HEK293 (cell line): ENCODE measurements at regions not wholly inside any gene's neighbourhood (a gene's known extent, or its start where the extent isn't known, plus 50 kb on each side); places are given as distances from the start of the nearest gene placed in this dataset.

ENCODE experiments used
- CTCF ChIA-PET: fragments of 350-600 bp; formaldehyde crosslinking; extraction: SDS; loops from one replicate; lab custom pipeline; 2021; ENCODE audit warnings: antibody characterized with exemption; lab: Yijun Ruan, JAX
- POLR2A ChIA-PET: fragments of 300-600 bp; formaldehyde crosslinking; extraction: SDS; loops from one replicate; lab custom pipeline; 2020; ENCODE audit warnings: antibody characterized with exemption, inconsistent platforms; lab: Yijun Ruan, JAX
- H3K27ac ChIP-seq: fragments of 200-500 bp; sonication (Bioruptor generic); 2 replicates; pipeline ENCODE4 v1.5.1; 2014; ENCODE audit warnings: low read depth, low read length, control low read depth, inconsistent platforms; ENCODE audit errors: extremely low read depth
- H3K36me3 ChIP-seq, 2 experiments: fragments of 200-500 bp in 1 of 2; sonication (Bioruptor generic) in 1 of 2; 1 replicate in 1 of 2; 2 replicates in 1 of 2; pipeline ENCODE4 v1.5.1; 2014 to 2017; ENCODE audit warnings: inconsistent platforms in 2 of 2, low read length in 2 of 2; ENCODE audit not compliant: control insufficient read depth in 2 of 2, insufficient read depth in 1 of 2
- H3K4me1 ChIP-seq: fragments of 200-500 bp; sonication (Bioruptor generic); 2 replicates; pipeline ENCODE4 v1.5.1; 2014; ENCODE audit warnings: mild to moderate bottlenecking, low read length, inconsistent platforms; ENCODE audit not compliant: control insufficient read depth, insufficient read depth
- H3K4me3 ChIP-seq: 2 replicates; pipeline ENCODE4 v1.5.1; 2011; ENCODE audit warnings: low read depth, mild to moderate bottlenecking, control low read depth, low read length, moderate library complexity
- H3K9me3 ChIP-seq: fragments of 200-500 bp; sonication (Bioruptor generic); 2 replicates; pipeline ENCODE4 v1.5.1; 2014; ENCODE audit warnings: low read depth, low read length, inconsistent platforms; ENCODE audit not compliant: control insufficient read depth, insufficient read depth
- ELK4 ChIP-seq: IDR thresholded peaks from 2 replicates; pipeline ENCODE4 v1.6.1; 2011; ENCODE audit warnings: mild to moderate bottlenecking, low read depth, low read length, borderline replicate concordance
- GLI2 ChIP-seq: fragments of 450-650 bp; formaldehyde crosslinking; IDR thresholded peaks from 2 replicates; pipeline ENCODE4; 2017; ENCODE audit warnings: missing biosample characterization, missing genetic modification characterization, low read depth, borderline replicate concordance
- KLF16 ChIP-seq: fragments of 450-650 bp; formaldehyde crosslinking; IDR thresholded peaks from 2 replicates; pipeline ENCODE4 v1.5.1; 2017; ENCODE audit warnings: missing biosample characterization, missing genetic modification characterization
- RBAK ChIP-seq: fragments of 450-650 bp; formaldehyde crosslinking; IDR thresholded peaks from 2 replicates; pipeline ENCODE4 v1.5.1; 2016; ENCODE audit warnings: missing biosample characterization, missing genetic modification characterization
- REPIN1 ChIP-seq: fragments of 450-650 bp; formaldehyde crosslinking; IDR thresholded peaks from 2 replicates; pipeline ENCODE4 v1.5.1; 2017; ENCODE audit warnings: missing biosample characterization, missing genetic modification characterization, low read depth
- SCRT1 ChIP-seq: fragments of 450-650 bp; formaldehyde crosslinking; IDR thresholded peaks from 2 replicates; pipeline ENCODE4 v1.5.1; 2016; ENCODE audit warnings: missing biosample characterization, missing genetic modification characterization, borderline replicate concordance
- ZBTB21 ChIP-seq: fragments of 450-650 bp; formaldehyde crosslinking; IDR thresholded peaks from 2 replicates; pipeline ENCODE4 v1.5.1; 2017; ENCODE audit warnings: missing biosample characterization, missing genetic modification characterization
- ZEB2 ChIP-seq: fragments of 450-650 bp; formaldehyde crosslinking; IDR thresholded peaks from 2 replicates; pipeline ENCODE4 v1.5.1; 2016; ENCODE audit warnings: missing biosample characterization, missing genetic modification characterization
- ZFP69B ChIP-seq: fragments of 450-650 bp; formaldehyde crosslinking; IDR thresholded peaks from 2 replicates; pipeline ENCODE4 v1.5.1; 2016; ENCODE audit warnings: missing biosample characterization, missing genetic modification characterization
- ZNF132 ChIP-seq: fragments of 450-650 bp; formaldehyde crosslinking; IDR thresholded peaks from 2 replicates; pipeline ENCODE4 v1.5.1; 2017; ENCODE audit warnings: missing biosample characterization, missing genetic modification characterization, borderline replicate concordance
- ZNF155 ChIP-seq: fragments of 450-650 bp; formaldehyde crosslinking; IDR thresholded peaks from 2 replicates; pipeline ENCODE4 v1.5.1; 2016; ENCODE audit warnings: missing biosample characterization, missing genetic modification characterization
- ZNF169 ChIP-seq: fragments of 450-650 bp; formaldehyde crosslinking; IDR thresholded peaks from 2 replicates; pipeline ENCODE4 v1.5.1; 2016; ENCODE audit warnings: missing biosample characterization, missing genetic modification characterization
- ZNF280D ChIP-seq: fragments of 450-650 bp; formaldehyde crosslinking; IDR thresholded peaks from 2 replicates; pipeline ENCODE4 v1.5.1; 2016; ENCODE audit warnings: missing biosample characterization, missing genetic modification characterization
- ZNF311 ChIP-seq: fragments of 450-650 bp; formaldehyde crosslinking; IDR thresholded peaks from 2 replicates; pipeline ENCODE4 v1.5.1; 2017; ENCODE audit warnings: missing biosample characterization, missing genetic modification characterization, borderline replicate concordance
- ZNF350 ChIP-seq: fragments of 450-650 bp; formaldehyde crosslinking; IDR thresholded peaks from 2 replicates; pipeline ENCODE4 v1.5.0; 2017; ENCODE audit warnings: missing biosample characterization, mild to moderate bottlenecking, missing genetic modification characterization
- ZNF433 ChIP-seq: fragments of 450-650 bp; formaldehyde crosslinking; IDR thresholded peaks from 2 replicates; pipeline ENCODE4 v1.5.1; 2016; ENCODE audit warnings: missing biosample characterization, missing genetic modification characterization, low read depth
- ZNF549 ChIP-seq: fragments of 450-650 bp; IDR thresholded peaks from 2 replicates; pipeline ENCODE4 v1.5.1; 2018; ENCODE audit warnings: missing biosample characterization, missing genetic modification characterization, mild to moderate bottlenecking, inconsistent platforms, moderate library complexity
- ZNF596 ChIP-seq: fragments of 450-650 bp; IDR thresholded peaks from 2 replicates; pipeline ENCODE4 v1.5.0; 2018; ENCODE audit warnings: missing biosample characterization, mild to moderate bottlenecking, missing genetic modification characterization, moderate library complexity
- ZNF600 ChIP-seq: fragments of 450-650 bp; formaldehyde crosslinking; IDR thresholded peaks from 2 replicates; pipeline ENCODE4 v1.5.1; 2016; ENCODE audit warnings: missing biosample characterization, missing genetic modification characterization
- ZNF621 ChIP-seq: fragments of 450-650 bp; formaldehyde crosslinking; IDR thresholded peaks from 2 replicates; pipeline ENCODE4 v1.5.1; 2017; ENCODE audit warnings: missing biosample characterization, missing genetic modification characterization
- ZNF677 ChIP-seq: fragments of 450-650 bp; IDR thresholded peaks from 2 replicates; pipeline ENCODE4 v1.5.0; 2018; ENCODE audit warnings: missing biosample characterization, mild to moderate bottlenecking, missing genetic modification characterization, moderate library complexity
- ZNF791 ChIP-seq: fragments of 450-650 bp; formaldehyde crosslinking; IDR thresholded peaks from 2 replicates; pipeline ENCODE4 v1.5.1; 2016; ENCODE audit warnings: missing biosample characterization, missing genetic modification characterization

GRCh38 chr12:73719223-73719622, 818.4 kb upstream of the ATXN7L3B start:
- Histone ChIP-seq H3K36me3 (no peaks in the 10 kb centered on the region), H3K27ac (no peak overlapping the region), H3K9me3 (no peaks in the 10 kb centered on the region), H3K4me3 (no peak overlapping the region), H3K4me1 (no peaks in the 10 kb centered on the region)
- ChIA-PET CTCF (no interaction called here), POLR2A (no interaction called here)
- TF ChIP-seq GLI2 (tag by site-specific recombination), result no peak
- no peak for TF ChIP-seq ZNF600 (tag by site-specific recombination)
- no peak for TF ChIP-seq RBAK (tag by site-specific recombination)
- no peak for TF ChIP-seq ZNF549
- TF ChIP-seq ELK4, result no peak
- no peak for TF ChIP-seq ZNF596
- no peak for TF ChIP-seq SCRT1 (tag by site-specific recombination)
- no peak for TF ChIP-seq ZEB2 (tag by site-specific recombination)
- TF ChIP-seq ZBTB21 (tag by site-specific recombination), result no peak
- no peak for TF ChIP-seq ZNF433 (tag by site-specific recombination)
- no peak for TF ChIP-seq ZNF280D (tag by site-specific recombination)
- TF ChIP-seq KLF16 (tag by site-specific recombination), result no peak
- no peak for TF ChIP-seq ZNF621 (tag by site-specific recombination)
- no peak for TF ChIP-seq ZNF677
- no peak for TF ChIP-seq ZFP69B (tag by site-specific recombination)
- TF ChIP-seq ZNF132 (tag by site-specific recombination), result no peak
- no peak for TF ChIP-seq ZNF155
- no peak for TF ChIP-seq ZNF350
- TF ChIP-seq ZNF311, result no peak

GRCh38 chr12:73726881-73727280, 810.8 kb upstream of the ATXN7L3B start:
- H3K36me3 ChIP-seq, result no peaks in the 10 kb centered on the region
- no peaks in the 10 kb centered on the region for H3K9me3 ChIP-seq
- H3K4me1 ChIP-seq, result no peaks in the 10 kb centered on the region
- POLR2A ChIA-PET, result no interaction called here
- TF ChIP-seq ZNF791 (no peak), ZNF169 (tag by site-specific recombination) (no peak)
- H3K4me3 ChIP-seq, result no peak overlapping the region
- CTCF ChIA-PET, result interaction anchor here (0.7 kb wide), 1 partner anchor 9 kb away, joined by 3 read pairs; no protein-coding TSS in a partner anchor
- no peak overlapping the region for H3K27ac ChIP-seq

GRCh38 chr12:73731658-73732057, 806.0 kb upstream of the ATXN7L3B start:
- TF ChIP-seq REPIN1 (no peak), ZNF280D (tag by site-specific recombination) (no peak)
- no peak overlapping the region for H3K4me3 ChIP-seq
- no peaks in the 10 kb centered on the region for H3K4me1 ChIP-seq
- H3K36me3 ChIP-seq, result no peaks in the 10 kb centered on the region
- ChIA-PET POLR2A (no interaction called here), CTCF (no interaction called here)
- H3K9me3 ChIP-seq, result no peaks in the 10 kb centered on the region
- no peak overlapping the region for H3K27ac ChIP-seq
